Epidermal melanocyte (primary cell): ENCODE measurements at regions not wholly inside any gene's neighbourhood (a gene's known extent, or its start where the extent isn't known, plus 50 kb on each side); places are given as distances from the start of the nearest gene placed in this dataset.

Experiments
- DNase-seq: peaks from one replicate; pipeline ENCODE4 v3.0.0; 2011; ENCODE audit warnings: low spot score; ENCODE audit not compliant: insufficient read length

DNA sequence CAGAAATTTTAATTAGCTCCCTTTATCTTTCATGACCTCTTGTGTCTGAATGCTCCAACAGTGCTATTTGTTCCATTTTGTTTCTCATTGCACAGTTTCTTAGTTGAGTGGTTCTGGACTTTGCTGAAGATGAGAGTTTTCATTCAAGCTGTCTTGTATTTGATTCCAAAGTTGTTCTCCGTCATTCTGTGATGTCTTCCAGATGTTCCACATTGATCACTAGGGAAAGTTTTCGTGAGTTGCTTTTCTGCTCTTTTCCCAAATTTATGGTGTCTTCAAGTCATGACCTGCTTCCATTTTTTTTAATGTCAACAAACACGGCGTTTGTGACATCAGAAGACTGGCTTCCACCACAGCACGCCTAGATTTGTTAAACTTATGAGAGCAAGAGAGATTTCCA is 575.5 kb downstream of the MRPL39 start:
- DNase-seq = no peak

DNA sequence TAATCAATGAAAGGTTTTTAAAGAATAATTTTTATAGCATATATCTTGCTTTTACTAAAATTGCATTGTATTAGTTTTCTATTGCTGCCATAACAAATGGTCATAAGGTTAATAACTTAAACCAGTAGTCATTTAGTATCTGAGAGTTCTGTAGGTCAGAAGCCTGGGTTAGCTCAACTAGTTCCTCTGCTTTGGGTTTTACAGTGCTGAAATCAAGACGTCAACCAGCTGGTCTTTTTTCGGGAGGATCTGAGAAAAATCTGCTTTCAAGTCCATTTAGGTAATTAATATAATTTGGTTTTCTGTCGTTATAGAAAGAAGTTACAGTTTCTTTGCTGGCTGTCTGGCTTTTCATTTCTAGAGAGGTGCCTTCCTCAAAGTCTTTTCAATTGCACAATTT is 577.7 kb downstream of the MRPL39 start:
- no peak for DNase-seq

GRCh38 chr21:25025596-25025995 is 581.7 kb downstream of the MRPL39 start:
- no peak for DNase-seq

GRCh38 chr21:25024639-25025038 is 582.6 kb downstream of the MRPL39 start:
- no peak for DNase-seq

DNA sequence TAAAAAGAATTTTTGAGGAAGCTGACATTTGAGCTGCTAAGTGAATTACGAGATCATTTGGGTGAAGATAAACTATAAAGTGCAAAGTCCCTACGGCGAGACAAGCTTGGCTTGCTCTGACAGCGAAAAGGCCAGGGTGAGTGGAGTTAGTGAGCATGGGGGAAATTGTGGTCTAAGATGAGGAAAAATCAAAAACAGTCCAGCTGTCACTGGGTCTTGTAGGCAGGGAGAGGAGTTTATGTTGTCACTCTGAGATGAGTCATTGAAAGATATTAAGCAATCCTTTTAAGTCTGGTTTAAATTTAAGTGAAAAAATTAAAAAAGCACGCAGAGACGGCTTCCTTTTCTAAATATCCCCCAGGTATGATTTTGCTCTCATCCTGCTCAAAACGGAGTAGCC is 601.9 kb downstream of the MRPL39 start:
- DNase-seq = no peak

GRCh38 chr21:25002676-25003075 is 604.6 kb downstream of the MRPL39 start:
- no peak for DNase-seq

DNA sequence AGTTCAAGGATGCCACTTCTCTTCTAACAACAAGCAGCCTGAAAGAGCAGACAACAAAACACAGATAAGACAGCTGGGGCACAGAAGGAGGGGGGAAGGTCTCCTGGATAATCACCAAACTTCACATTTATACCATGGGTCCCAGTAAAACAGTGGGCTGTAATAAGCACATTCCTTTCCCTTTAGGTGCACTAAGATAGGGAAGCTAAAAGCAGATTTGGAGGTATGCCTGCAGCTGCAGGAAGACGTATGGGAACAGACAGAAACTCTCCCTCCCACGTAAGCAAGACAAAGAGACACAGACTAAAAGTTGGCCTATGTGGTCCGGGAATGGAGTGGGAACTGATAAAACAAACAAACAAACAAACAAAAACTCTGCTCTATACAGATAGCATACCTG is 612.1 kb downstream of the MRPL39 start:
- no peak for DNase-seq

- DNase-seq = no peak
Measured at GRCh38 chr21:24994717-24995116, 612.6 kb downstream of the MRPL39 start.

- no peak for DNase-seq
Measured at GRCh38 chr21:24989516-24989915, 617.8 kb downstream of the MRPL39 start.

DNA sequence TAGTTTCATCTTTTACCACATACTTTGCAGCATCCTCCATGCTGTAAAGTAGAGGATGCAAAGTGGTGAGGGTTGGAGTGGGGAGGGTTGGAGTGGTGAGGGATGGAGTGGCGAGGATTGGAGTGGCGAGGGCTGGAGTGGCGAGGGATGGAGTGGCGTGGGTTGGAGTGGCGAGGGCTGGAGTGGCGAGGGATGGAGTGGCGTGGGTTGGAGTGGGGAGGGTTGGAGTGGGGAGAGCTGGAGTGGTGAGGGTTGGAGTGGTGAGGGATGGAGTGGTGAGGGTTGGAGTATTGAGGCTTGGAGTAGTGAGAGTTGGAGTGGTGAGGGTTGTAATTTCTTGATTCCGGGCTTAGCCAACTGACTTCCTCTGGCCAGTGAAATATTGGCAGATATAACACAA is 618.3 kb downstream of the MRPL39 start:
- DNase-seq = no peak

DNA sequence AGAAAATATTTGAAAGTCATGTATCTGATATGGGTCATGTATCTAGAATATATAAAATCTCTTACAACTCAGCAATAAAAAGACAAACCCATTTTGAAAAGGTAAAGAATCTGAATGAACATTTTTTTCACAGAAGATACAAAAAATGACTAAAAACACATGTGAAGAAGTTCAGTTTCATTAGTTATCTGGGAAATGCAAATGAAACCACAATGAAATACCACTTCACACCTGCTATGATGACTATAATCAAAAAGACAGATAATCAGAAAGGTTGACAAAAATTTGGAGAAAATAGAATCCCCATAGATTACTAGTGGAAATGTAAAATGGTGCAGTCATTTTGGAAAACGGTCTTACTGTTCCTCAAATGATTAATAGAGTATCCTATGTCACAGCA is 631.0 kb downstream of the MRPL39 start:
- DNase-seq = no peak

DNA sequence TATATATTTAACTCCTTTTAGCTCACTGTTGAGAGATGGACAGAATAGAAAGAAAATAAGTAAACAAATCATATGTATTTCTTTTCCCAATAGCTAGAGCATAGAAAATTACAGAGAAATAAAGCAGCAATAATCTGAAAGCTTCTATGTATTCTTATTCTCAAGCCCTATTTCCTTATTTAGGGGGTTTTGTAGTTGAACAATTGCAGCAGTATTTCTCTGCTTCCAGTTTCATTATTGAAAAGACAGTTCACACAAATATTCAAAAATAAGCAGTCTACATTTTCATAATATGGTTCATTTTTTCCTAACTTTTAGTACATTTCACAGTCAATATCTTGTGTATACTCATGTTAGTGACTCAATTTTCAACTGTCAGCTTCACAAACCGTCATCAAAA is 638.2 kb downstream of the MRPL39 start:
- DNase-seq = no peak

DNA sequence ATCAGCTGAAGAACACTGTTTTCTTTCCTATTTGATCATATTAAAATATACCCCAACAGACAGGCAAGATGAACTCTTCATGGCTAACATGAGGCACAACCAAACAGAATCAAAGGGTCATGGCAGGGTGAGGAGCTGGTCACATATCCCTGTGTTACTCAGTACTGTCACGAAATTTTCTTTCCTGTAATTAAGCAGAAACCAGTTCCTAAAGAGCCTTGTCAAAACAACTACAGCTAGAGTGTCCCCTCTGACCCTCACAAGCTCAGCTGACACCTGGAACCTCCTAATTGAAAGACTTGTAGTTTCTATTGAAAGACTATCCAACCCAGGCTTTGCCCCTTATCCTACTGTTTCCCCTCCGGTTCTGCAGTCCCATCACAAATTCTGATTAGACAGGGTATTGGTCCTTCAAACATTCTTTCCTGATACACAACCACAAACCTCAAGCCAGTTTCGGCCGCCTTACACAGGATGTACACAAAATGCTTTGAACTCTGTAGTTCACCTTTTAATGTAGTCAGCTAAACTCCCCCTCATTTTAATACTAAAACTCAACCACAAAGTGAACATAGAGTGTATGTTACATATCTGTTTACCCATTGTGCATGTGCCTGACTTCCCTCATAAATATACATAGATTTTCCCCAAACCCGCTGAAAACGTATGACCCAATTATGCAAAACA is 651.9 kb downstream of the MRPL39 start:
- no peak for DNase-seq

DNA sequence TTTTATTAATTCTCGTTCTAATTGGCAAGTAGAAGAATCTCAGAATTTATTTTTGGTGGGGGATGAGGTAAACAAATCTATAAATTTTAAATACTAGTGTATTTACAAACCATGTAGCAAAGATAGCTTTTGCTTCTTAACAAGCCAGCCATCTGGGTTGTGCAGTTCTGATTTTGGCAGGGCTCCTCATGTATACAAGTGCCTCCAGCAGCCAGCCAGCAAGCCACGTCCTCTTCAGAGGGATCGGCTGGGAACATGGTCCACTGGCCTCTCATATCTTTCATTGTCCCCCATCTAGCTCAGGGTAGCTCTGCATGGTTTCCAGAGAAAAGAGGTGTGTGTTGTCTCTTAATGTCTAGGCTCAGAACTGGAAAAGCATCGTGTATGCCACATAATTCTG is 659.1 kb downstream of the MRPL39 start:
- no peak for DNase-seq

DNA sequence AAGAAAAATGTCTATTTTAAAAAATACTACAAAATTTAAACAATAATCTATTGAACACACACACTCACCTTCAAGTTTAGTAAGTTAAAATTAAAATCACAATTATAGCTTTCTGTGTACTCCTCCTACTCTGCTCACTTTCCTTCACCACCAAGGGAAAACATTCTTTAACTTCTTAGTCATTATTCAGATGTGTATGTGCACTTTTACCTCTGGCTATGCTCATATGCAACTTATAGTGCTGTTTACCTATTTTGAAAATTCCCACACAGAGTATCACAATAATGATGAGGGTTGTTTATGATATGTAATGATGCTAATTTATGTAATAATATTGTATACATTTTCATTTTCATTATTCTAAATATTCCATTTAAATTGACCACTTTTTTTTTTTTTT is 661.4 kb downstream of the MRPL39 start:
- no peak for DNase-seq

- DNase-seq = no peak
Measured at GRCh38 chr21:24941316-24942185, 665.7 kb downstream of the MRPL39 start.

- DNase-seq = no peak
Measured at GRCh38 chr21:24939291-24939690, 668.0 kb downstream of the MRPL39 start.

- DNase-seq = no peak
Measured at GRCh38 chr21:24938573-24938972, 668.7 kb downstream of the MRPL39 start.

GRCh38 chr21:24935991-24936390 is 671.3 kb downstream of the MRPL39 start:
- DNase-seq = no peak

DNA sequence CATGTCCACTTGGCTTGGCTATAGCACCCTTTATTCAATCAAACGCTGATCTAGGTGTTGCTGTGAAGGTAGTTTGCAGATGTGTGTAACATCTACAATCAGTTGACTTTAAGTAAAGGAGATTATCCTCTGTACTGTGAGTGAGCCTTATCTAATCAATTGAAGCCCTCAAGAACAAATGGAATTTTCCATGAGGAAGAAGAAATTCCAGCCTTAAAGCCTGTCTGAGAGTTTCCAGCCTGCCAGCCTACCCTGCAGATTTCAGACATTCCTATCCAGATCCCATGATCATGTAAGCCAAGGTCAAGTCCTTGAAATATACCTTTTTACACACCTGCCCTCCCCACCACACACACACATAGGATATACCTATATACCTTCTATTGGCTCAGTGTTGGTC is 696.7 kb downstream of the MRPL39 start:
- DNase-seq = no peak

- DNase-seq = no peak
Measured at GRCh38 chr21:24903994-24904635, 703.2 kb downstream of the MRPL39 start.

- no peak for DNase-seq
Measured at GRCh38 chr21:24899138-24899537, 708.1 kb downstream of the MRPL39 start.
